ENCODE measurements at regions not wholly inside any gene's neighbourhood (a gene's known extent, or its start where the extent isn't known, plus 50 kb on each side); places are given as distances from the start of the nearest gene placed in this dataset.

GRCh38 chr10:125555267-125555666 lies 127.7 kb downstream of the TEX36 start:
- no peak for TF ChIP-seq CTCF (IDR thresholded peaks at IDR 0.05; ENCODE audit: insufficient read depth, low read depth, low read length, missing control alignments)
- DNase-seq (ENCODE audit: low read depth) = no peak
- H3K4me3 ChIP-seq (ENCODE audit: low read depth, low read length) = no peak overlapping the region

- no peak overlapping the region for H3K4me3 ChIP-seq (ENCODE audit: low read depth, low read length)
- no peak for DNase-seq (ENCODE audit: low read depth)
- no peak for TF ChIP-seq CTCF (IDR thresholded peaks at IDR 0.05; ENCODE audit: insufficient read depth, low read depth, low read length, missing control alignments)
Observed at GRCh38 chr10:125554753-125555152, 128.2 kb downstream of the TEX36 start.

- TF ChIP-seq CTCF (IDR thresholded peaks at IDR 0.05; ENCODE audit: insufficient read depth, low read depth, low read length, missing control alignments) = no peak
- no peak for DNase-seq (ENCODE audit: low read depth)
- H3K4me3 ChIP-seq (ENCODE audit: low read depth, low read length) = no peak overlapping the region
Observed at GRCh38 chr10:125554016-125554703, 128.8 kb downstream of the TEX36 start.

- TF ChIP-seq CTCF (IDR thresholded peaks at IDR 0.05; ENCODE audit: insufficient read depth, low read depth, low read length, missing control alignments) = no peak
- no peak overlapping the region for H3K4me3 ChIP-seq (ENCODE audit: low read depth, low read length)
- DNase-seq (ENCODE audit: low read depth) = no peak
Observed at GRCh38 chr10:125553091-125553490, 129.9 kb downstream of the TEX36 start.

GRCh38 chr10:125551247-125551646 lies 131.7 kb downstream of the TEX36 start:
- DNase-seq (ENCODE audit: low read depth) = no peak
- TF ChIP-seq CTCF (IDR thresholded peaks at IDR 0.05; ENCODE audit: insufficient read depth, low read depth, low read length, missing control alignments) = no peak
- H3K4me3 ChIP-seq (ENCODE audit: low read depth, low read length) = no peak overlapping the region

- TF ChIP-seq CTCF (IDR thresholded peaks at IDR 0.05; ENCODE audit: insufficient read depth, low read depth, low read length, missing control alignments) = no peak
- no peak overlapping the region for H3K4me3 ChIP-seq (ENCODE audit: low read depth, low read length)
- no peak for DNase-seq (ENCODE audit: low read depth)
Observed at GRCh38 chr10:125550362-125550761, 132.6 kb downstream of the TEX36 start.

GRCh38 chr10:125549653-125550052 lies 133.3 kb downstream of the TEX36 start:
- no peak overlapping the region for H3K4me3 ChIP-seq (ENCODE audit: low read depth, low read length)
- DNase-seq (ENCODE audit: low read depth) = no peak
- no peak for TF ChIP-seq CTCF (IDR thresholded peaks at IDR 0.05; ENCODE audit: insufficient read depth, low read depth, low read length, missing control alignments)

All from GM12865 (cell line).